GM21723 (cell line): ENCODE measurements at regions not wholly inside any gene's neighbourhood (a gene's known extent, or its start where the extent isn't known, plus 50 kb on each side); places are given as distances from the start of the nearest gene placed in this dataset.

Experiments
- ATAC-seq: cut with Tn5 transposase; IDR thresholded peaks from one replicate; pipeline ENCODE4 v1.9.1; 2021; ENCODE audit warnings: mild to moderate bottlenecking, moderate library complexity; ENCODE audit not compliant: unreplicated experiment

DNA sequence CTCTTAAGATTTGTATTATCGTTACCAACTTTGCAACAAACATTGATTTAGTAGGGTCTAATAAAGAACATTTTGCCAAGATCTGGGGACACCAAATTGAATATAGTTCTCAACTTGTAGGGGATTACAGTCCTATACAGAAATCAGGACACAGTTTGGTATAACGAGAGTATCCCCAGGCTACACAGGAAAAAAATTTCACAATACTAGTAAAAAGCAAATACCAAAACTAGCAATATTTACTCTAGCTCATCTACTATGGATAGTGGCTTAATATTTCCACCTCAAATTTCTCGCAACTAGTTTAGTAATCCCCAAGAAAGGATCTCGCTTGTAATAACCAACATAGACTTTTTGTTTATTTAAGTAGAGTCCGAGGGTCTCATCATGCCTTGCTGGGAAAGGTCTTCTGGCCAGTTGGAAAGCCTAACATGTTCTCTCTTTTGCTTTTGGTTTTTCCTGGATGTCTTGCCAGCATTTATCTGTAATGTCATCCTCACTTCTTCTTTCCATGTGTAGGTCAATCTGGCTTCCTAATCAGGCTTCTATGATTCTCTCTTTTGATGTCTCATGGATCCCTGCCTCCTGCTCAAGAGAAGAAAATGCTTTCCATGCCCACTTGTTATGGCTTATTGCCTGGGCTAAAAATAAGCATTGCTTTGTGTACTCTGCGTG is 104.7 kb upstream of the KCNK2 start:
- ATAC-seq = no peak

- ATAC-seq = no peak
These were observed 103.3 kb upstream of the KCNK2 start for GRCh38 chr1:214979191-214979590.

DNA sequence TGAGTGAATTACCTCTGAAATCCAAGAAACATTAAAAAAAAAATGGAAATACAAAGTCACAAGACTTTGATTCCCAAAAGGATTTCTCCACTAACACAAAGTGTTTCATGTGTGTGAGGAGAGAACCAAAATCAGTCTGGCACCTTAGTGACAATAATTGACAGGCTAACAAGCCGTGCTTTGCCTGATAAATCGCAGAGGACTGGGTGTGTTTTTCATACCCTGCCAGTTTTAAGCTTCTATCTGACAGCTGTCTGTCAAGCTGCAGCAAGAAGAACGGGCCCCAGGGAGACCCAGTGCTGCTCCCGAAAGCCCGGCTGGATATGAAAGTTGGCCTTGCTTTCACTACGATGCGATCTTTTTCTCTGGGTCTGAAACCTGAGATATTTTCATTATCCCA is 101.6 kb upstream of the KCNK2 start:
- no peak for ATAC-seq

GRCh38 chr1:214983126-214983869 is 99.2 kb upstream of the KCNK2 start:
- ATAC-seq = no peak

DNA sequence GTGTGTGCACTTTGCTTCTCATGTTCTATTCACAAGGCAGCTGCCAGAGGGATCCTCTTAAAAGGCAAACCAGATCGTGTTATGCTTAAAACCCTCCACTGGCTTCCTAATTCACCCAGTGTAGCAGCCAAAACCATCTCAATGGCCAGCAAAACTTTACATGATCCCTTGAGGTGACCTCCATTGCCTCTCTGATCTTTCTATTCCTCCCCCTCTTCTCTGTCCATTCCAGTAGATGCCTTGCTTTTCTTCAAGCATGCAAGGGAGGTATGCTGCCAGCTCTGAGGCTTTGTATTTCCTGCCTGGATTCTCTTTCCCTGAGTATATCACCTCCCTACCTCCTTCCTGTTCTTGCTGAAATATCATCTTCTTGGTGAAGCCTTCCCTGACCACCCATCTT is 93.2 kb upstream of the KCNK2 start:
- no peak for ATAC-seq

DNA sequence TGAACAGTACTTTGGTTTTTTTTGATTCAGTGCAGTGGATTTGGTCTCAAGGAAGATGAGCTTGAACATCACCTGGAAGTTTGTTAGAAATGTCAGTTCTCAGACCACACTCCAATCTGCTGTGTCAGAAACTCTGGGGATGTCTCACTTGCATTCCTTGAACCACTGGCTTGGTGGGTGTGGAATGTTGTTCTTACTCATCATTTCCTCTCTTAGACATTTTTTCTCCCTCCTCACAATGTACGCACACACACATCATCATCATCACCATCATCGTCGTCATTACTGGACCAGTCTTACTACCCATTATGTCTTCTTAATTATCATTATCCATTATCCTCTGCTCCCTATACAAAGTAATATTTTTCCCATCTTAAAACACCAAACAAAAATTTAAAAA is 91.9 kb upstream of the KCNK2 start:
- no peak for ATAC-seq

DNA sequence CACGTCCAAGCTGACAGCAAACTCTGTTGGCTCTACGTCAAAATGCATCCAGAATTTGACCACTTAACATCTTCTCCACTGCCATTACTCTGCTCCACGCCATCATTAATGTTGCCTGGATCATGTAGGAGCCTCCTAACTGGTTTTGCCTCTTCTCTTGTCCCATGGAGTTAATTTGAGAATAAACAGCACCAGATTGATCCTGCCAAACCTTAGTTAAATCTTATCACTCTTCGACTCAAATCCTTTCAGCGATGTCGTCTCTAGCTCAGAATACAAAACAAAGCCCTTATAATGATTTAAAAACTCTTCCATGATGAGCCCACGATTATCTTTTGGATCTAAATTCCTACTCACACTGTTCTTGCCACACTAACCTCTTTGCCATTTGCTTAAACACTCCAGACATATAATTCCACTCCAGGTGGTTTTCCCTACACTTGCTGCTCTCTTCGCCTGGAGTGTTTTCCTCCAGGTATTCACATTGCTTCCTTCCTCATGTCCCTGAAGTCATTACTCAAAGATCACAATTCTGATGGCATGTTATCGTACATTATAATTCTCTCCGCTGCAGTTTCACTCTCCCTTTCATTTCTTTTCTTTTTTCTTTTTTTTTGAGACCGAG is 90.7 kb upstream of the KCNK2 start:
- ATAC-seq = no peak

- ATAC-seq = no peak
These were observed 89.1 kb upstream of the KCNK2 start for GRCh38 chr1:214993419-214993818.

DNA sequence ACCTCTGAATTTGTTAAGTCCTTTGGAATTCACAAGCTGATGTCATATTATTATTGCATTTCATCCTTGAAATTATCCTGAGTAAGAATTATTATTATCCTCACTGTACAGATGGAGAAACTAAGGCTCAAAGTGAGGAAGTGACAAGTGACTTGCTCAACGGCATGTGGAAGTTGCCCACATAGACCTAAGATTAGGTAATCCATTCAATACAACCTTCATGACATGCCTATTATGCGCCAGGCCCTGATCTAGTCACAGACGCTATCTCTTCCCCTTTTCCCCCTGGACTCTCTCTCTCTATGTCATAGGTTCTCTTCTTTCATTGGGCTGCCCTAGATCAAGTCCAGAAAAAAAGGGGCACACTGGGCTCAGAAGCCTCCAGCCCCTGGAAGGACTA is 84.9 kb upstream of the KCNK2 start:
- ATAC-seq = no peak

GRCh38 chr1:215001419-215002021 is 81.0 kb upstream of the KCNK2 start:
- peak; percentile 94 for ATAC-seq

GRCh38 chr1:215002471-215002870 is 80.1 kb upstream of the KCNK2 start:
- no peak for ATAC-seq

- no peak for ATAC-seq
These were observed 78.9 kb upstream of the KCNK2 start for GRCh38 chr1:215003686-215004085.

GRCh38 chr1:215004121-215004827 is 78.3 kb upstream of the KCNK2 start:
- ATAC-seq = no peak

DNA sequence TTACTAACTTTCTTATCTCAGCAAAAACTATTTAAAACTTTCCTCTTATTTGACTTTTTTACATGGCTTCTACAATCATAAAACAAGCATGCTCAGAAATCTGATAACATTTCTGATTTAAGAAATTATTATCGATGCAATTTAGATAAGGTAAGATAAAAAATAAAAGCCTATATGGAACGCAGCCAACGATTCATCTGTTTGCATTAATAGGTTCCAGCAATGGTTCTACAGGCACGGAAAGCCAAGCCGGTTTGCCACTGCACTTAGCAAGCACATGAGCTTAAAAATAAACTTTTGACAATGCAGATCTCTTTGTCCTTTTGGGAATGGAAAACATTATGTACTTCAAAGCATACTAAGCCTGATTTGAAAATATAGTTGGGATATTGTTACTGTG is 77.5 kb upstream of the KCNK2 start:
- no peak for ATAC-seq

- ATAC-seq = no peak
These were observed 76.7 kb upstream of the KCNK2 start for GRCh38 chr1:215005656-215006345.

GRCh38 chr1:215007880-215008279 is 74.7 kb upstream of the KCNK2 start:
- no peak for ATAC-seq

- no peak for ATAC-seq
These were observed 64.0 kb upstream of the KCNK2 start for GRCh38 chr1:215018555-215018954.

- no peak for ATAC-seq
These were observed 60.3 kb upstream of the KCNK2 start for GRCh38 chr1:215022204-215022603.

DNA sequence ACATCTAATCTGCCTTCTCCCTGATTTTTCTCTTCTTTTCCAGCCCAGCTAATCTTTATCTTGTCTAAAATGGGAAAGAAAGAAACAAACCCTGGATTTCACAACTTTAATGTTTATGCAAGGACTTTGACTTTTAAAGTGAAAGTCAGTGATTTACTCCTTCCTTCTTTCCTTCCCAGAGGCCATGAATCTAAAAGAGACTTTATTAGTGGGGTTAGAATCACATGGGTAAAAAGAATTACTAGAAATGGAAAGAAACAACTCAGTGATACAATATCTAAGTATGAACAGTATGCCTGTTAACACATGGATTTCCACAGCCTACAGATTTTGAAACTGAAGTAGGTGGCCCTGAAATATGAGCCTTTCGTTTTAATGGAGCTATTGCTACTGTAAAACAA is 59.8 kb upstream of the KCNK2 start:
- ATAC-seq = no peak

DNA sequence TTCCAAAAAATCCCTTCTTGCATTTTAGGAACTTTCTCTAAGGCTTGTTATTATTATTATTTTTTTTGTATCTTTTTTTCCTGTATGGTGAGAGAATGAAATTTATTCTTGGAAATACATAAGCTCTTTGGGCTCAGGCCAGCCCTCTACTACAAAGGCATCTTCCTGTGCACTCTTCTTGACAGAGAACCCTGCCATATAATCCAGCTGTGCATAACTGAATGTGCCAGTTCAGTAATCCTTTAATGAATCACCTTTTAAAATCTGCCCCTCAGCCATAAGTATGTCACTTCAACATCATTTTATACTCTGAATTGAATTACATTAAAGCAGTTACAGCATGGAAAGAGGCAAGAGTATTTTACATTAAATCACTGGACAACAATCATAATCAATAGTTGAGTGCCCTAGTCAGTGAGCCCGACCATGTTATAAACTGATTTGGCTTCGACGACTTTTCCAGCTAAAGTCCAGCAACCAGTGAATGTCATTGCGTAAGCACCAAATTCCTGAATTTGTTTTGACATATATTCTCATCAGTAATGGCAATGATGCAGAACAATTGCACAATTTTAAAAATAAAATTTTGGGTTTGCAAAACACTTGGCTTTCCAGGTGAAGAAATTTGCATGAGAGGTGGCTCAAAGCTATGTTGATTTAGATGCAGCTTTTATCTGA is 59.2 kb upstream of the KCNK2 start:
- no peak for ATAC-seq
